ENCODE measurements at regions not wholly inside any gene's neighbourhood (a gene's known extent, or its start where the extent isn't known, plus 50 kb on each side); places are given as distances from the start of the nearest gene placed in this dataset.

GRCh38 chr7:84838857-84839256, 348.0 kb downstream of the SEMA3D start:
- TF ChIP-seq POLR2A (IDR thresholded peaks at IDR 0.05) (no peak), CTCF (IDR thresholded peaks at IDR 0.05) (no peak)
